ENCODE measurements at regions not wholly inside any gene's neighbourhood (a gene's known extent, or its start where the extent isn't known, plus 50 kb on each side); places are given as distances from the start of the nearest gene placed in this dataset.

GRCh38 chr17:33596899-33597298 lies 303.8 kb upstream of the ASIC2 start:
- ChIA-PET CTCF (no interaction called here), POLR2A (no interaction called here)
- no peak for TF ChIP-seq CTCF (IDR thresholded peaks at IDR 0.05; ENCODE audit: low read depth, low read length)
- H3K27ac ChIP-seq (ENCODE audit: low read depth, low read length), result no peak overlapping the region
- no peaks in the 10 kb centered on the region for H3K27me3 ChIP-seq (ENCODE audit: control insufficient read depth, insufficient read depth, low read length)
- no peak for DNase-seq (ENCODE audit: low read depth, low spot score)
- H3K4me3 ChIP-seq (ENCODE audit: low read depth, low read length), result no peak overlapping the region
- peaks cover 14% of the 10 kb centered on the region for H3K9me3 ChIP-seq (ENCODE audit: control insufficient read depth, insufficient read depth, low read length)

GRCh38 chr17:33598797-33599196 lies 305.7 kb upstream of the ASIC2 start:
- ChIA-PET CTCF (no interaction called here), POLR2A (no interaction called here)
- H3K4me3 ChIP-seq (ENCODE audit: low read depth, low read length), result no peak overlapping the region
- H3K27ac ChIP-seq (ENCODE audit: low read depth, low read length), result no peak overlapping the region
- H3K27me3 ChIP-seq (ENCODE audit: control insufficient read depth, insufficient read depth, low read length), result no peaks in the 10 kb centered on the region
- no peak for DNase-seq (ENCODE audit: low read depth, low spot score)
- no peak for TF ChIP-seq CTCF (IDR thresholded peaks at IDR 0.05; ENCODE audit: low read depth, low read length)
- H3K9me3 ChIP-seq (ENCODE audit: control insufficient read depth, insufficient read depth, low read length), result peaks cover 18% of the 10 kb centered on the region

GRCh38 chr17:33602981-33603380 lies 309.9 kb upstream of the ASIC2 start:
- no peak overlapping the region for H3K4me3 ChIP-seq (ENCODE audit: low read depth, low read length)
- POLR2A ChIA-PET, result no interaction called here
- peaks cover 27% of the 10 kb centered on the region for H3K9me3 ChIP-seq (ENCODE audit: control insufficient read depth, insufficient read depth, low read length)
- TF ChIP-seq CTCF (IDR thresholded peaks at IDR 0.05; ENCODE audit: low read depth, low read length), result no peak
- CTCF ChIA-PET, result no interaction called here
- H3K27me3 ChIP-seq (ENCODE audit: control insufficient read depth, insufficient read depth, low read length), result no peaks in the 10 kb centered on the region
- no peak overlapping the region for H3K27ac ChIP-seq (ENCODE audit: low read depth, low read length)
- no peak for DNase-seq (ENCODE audit: low read depth, low spot score)

- Histone ChIP-seq H3K27me3 (ENCODE audit: control insufficient read depth, insufficient read depth, low read length) (no peaks in the 10 kb centered on the region), H3K9me3 (ENCODE audit: control insufficient read depth, insufficient read depth, low read length) (peaks cover 27% of the 10 kb centered on the region), H3K4me3 (ENCODE audit: low read depth, low read length) (no peak overlapping the region), H3K27ac (ENCODE audit: low read depth, low read length) (no peak overlapping the region)
- DNase-seq (ENCODE audit: low read depth, low spot score), result no peak
- ChIA-PET POLR2A (no interaction called here), CTCF (no interaction called here)
- no peak for TF ChIP-seq CTCF (IDR thresholded peaks at IDR 0.05; ENCODE audit: low read depth, low read length)
Measured at GRCh38 chr17:33603789-33604188, 310.7 kb upstream of the ASIC2 start.

- Histone ChIP-seq H3K9me3 (ENCODE audit: control insufficient read depth, insufficient read depth, low read length) (peaks cover 22% of the 10 kb centered on the region), H3K27me3 (ENCODE audit: control insufficient read depth, insufficient read depth, low read length) (no peaks in the 10 kb centered on the region), H3K4me3 (ENCODE audit: low read depth, low read length) (no peak overlapping the region), H3K27ac (ENCODE audit: low read depth, low read length) (no peak overlapping the region)
- no peak for DNase-seq (ENCODE audit: low read depth, low spot score)
- no peak for TF ChIP-seq CTCF (IDR thresholded peaks at IDR 0.05; ENCODE audit: low read depth, low read length)
- ChIA-PET POLR2A (no interaction called here), CTCF (no interaction called here)
Measured at GRCh38 chr17:33611532-33611931, 318.4 kb upstream of the ASIC2 start.

Data from AG04450 (cell line).